ENCODE measurements at regions not wholly inside any gene's neighbourhood (a gene's known extent, or its start where the extent isn't known, plus 50 kb on each side); places are given as distances from the start of the nearest gene placed in this dataset.

GRCh38 chr18:38872342-38872741, 1306.7 kb upstream of the CELF4 start:
- DNase-seq (no peak), ATAC-seq (no peak)
- no peak for TF ChIP-seq CTCF (IDR thresholded peaks at IDR 0.05)
- Mint-ChIP-seq H3K27ac (no peak overlapping the region), H3K4me1 (no peaks in the 10 kb centered on the region), H3K4me3 (no peak overlapping the region), H3K9me3 (peaks cover 14 to 21% of the 10 kb centered on the region in 2 donors), H3K27me3 (ENCODE audit: low read depth in 2 of 2) (no peaks in the 10 kb centered on the region), H3K36me3 (no peaks in the 10 kb centered on the region)
- H3K27ac ChIP-seq (ENCODE audit: low read length): no peak overlapping the region
- intact Hi-C loops (cut with micrococcal nuclease): no loop called here
- H3K36me3 ChIP-seq (ENCODE audit: control insufficient read depth, insufficient read depth, low read length): no peaks in the 10 kb centered on the region
- no peak overlapping the region for H3K4me3 ChIP-seq (ENCODE audit: low read length)
- no peaks in the 10 kb centered on the region for H3K27me3 ChIP-seq (ENCODE audit: control insufficient read depth, insufficient read depth, low read length)
- WGBS (ENCODE audit: insufficient coverage): 78% methylated on average over 3 of the region's 3 CpGs
- H3K9me3 ChIP-seq (ENCODE audit: control insufficient read depth, insufficient read depth, low read length): peaks cover 3% of the 10 kb centered on the region
- no peaks in the 10 kb centered on the region for H3K4me1 ChIP-seq (ENCODE audit: control insufficient read depth, insufficient read depth, low read length)

- Mint-ChIP-seq H3K9me3 (peaks cover 14 to 24% of the 10 kb centered on the region in 2 donors), H3K4me1 (no peaks in the 10 kb centered on the region), H3K27me3 (ENCODE audit: low read depth in 2 of 2) (no peaks in the 10 kb centered on the region), H3K36me3 (no peaks in the 10 kb centered on the region), H3K27ac (no peak overlapping the region), H3K4me3 (no peak overlapping the region)
- DNase-seq: no peak
- H3K36me3 ChIP-seq (ENCODE audit: control insufficient read depth, insufficient read depth, low read length): no peaks in the 10 kb centered on the region
- no peaks in the 10 kb centered on the region for H3K4me1 ChIP-seq (ENCODE audit: control insufficient read depth, insufficient read depth, low read length)
- no peak overlapping the region for H3K4me3 ChIP-seq (ENCODE audit: low read length)
- intact Hi-C loops (cut with micrococcal nuclease): no loop called here
- no peak for ATAC-seq
- H3K27ac ChIP-seq (ENCODE audit: low read length): no peak overlapping the region
- TF ChIP-seq CTCF (IDR thresholded peaks at IDR 0.05): no peak
- no peaks in the 10 kb centered on the region for H3K27me3 ChIP-seq (ENCODE audit: control insufficient read depth, insufficient read depth, low read length)
- 85% methylated on average over 2 of the region's 2 CpGs for WGBS (ENCODE audit: insufficient coverage)
- H3K9me3 ChIP-seq (ENCODE audit: control insufficient read depth, insufficient read depth, low read length): peaks cover 3% of the 10 kb centered on the region
These were observed 1303.2 kb upstream of the CELF4 start for GRCh38 chr18:38868757-38869156.

GRCh38 chr18:38867680-38868079, 1302.1 kb upstream of the CELF4 start:
- intact Hi-C loops (cut with micrococcal nuclease): no loop called here
- H3K4me1 ChIP-seq (ENCODE audit: control insufficient read depth, insufficient read depth, low read length): no peaks in the 10 kb centered on the region
- 81% methylated on average over 2 of the region's 2 CpGs for WGBS (ENCODE audit: insufficient coverage)
- Mint-ChIP-seq H3K4me3 (no peak overlapping the region), H3K27ac (no peak overlapping the region), H3K4me1 (no peaks in the 10 kb centered on the region), H3K27me3 (ENCODE audit: low read depth in 2 of 2) (no peaks in the 10 kb centered on the region), H3K36me3 (no peaks in the 10 kb centered on the region), H3K9me3 (peaks cover 15 to 22% of the 10 kb centered on the region in 2 donors)
- TF ChIP-seq CTCF (IDR thresholded peaks at IDR 0.05): no peak
- no peaks in the 10 kb centered on the region for H3K27me3 ChIP-seq (ENCODE audit: control insufficient read depth, insufficient read depth, low read length)
- no peak overlapping the region for H3K27ac ChIP-seq (ENCODE audit: low read length)
- DNase-seq (no peak), ATAC-seq (no peak)
- no peaks in the 10 kb centered on the region for H3K36me3 ChIP-seq (ENCODE audit: control insufficient read depth, insufficient read depth, low read length)
- no peak overlapping the region for H3K4me3 ChIP-seq (ENCODE audit: low read length)
- peaks cover 3% of the 10 kb centered on the region for H3K9me3 ChIP-seq (ENCODE audit: control insufficient read depth, insufficient read depth, low read length)

- no peaks in the 10 kb centered on the region for H3K9me3 ChIP-seq (ENCODE audit: control insufficient read depth, insufficient read depth, low read length)
- H3K27ac ChIP-seq (ENCODE audit: low read length): no peak overlapping the region
- H3K9me3 Mint-ChIP-seq: peaks cover 9 to 23% of the 10 kb centered on the region in 2 donors
- no peak overlapping the region for H3K27ac Mint-ChIP-seq
- no peaks in the 10 kb centered on the region for H3K36me3 ChIP-seq (ENCODE audit: control insufficient read depth, insufficient read depth, low read length)
- H3K4me3 ChIP-seq (ENCODE audit: low read length): no peak overlapping the region
- DNase-seq (no peak), ATAC-seq (no peak)
- TF ChIP-seq CTCF (IDR thresholded peaks at IDR 0.05): no peak
- H3K27me3 ChIP-seq (ENCODE audit: control insufficient read depth, insufficient read depth, low read length): no peaks in the 10 kb centered on the region
- no peaks in the 10 kb centered on the region for H3K27me3 Mint-ChIP-seq (ENCODE audit: low read depth in 2 of 2)
- no peaks in the 10 kb centered on the region for H3K4me1 ChIP-seq (ENCODE audit: control insufficient read depth, insufficient read depth, low read length)
- no peak overlapping the region for H3K4me3 Mint-ChIP-seq
- intact Hi-C loops (cut with micrococcal nuclease): no loop called here
- no peaks in the 10 kb centered on the region for H3K4me1 Mint-ChIP-seq
- no peaks in the 10 kb centered on the region for H3K36me3 Mint-ChIP-seq
These were observed 1285.9 kb upstream of the CELF4 start for GRCh38 chr18:38851526-38851925.
